Skeletal muscle satellite cell (primary cell): ENCODE measurements at regions not wholly inside any gene's neighbourhood (a gene's known extent, or its start where the extent isn't known, plus 50 kb on each side); places are given as distances from the start of the nearest gene placed in this dataset.
"Not testable (repeated sequence)": the region's sequence is repeated elsewhere in the genome, so short reads cannot be mapped to it uniquely, and the experiment has no call there.

ENCODE experiments used
- H3K27me3 ChIP-seq: 2 replicates; pipeline ENCODE4 v1.7.0; 2013; ENCODE audit warnings: low read length; ENCODE audit not compliant: control insufficient read depth, insufficient read depth
- H3K36me3 ChIP-seq: 2 replicates; pipeline ENCODE4 v1.7.0; 2013; ENCODE audit warnings: mild to moderate bottlenecking, control low read depth, low read length; ENCODE audit not compliant: insufficient read depth
- H3K4me1 ChIP-seq: 2 replicates; pipeline ENCODE4 v1.7.0; 2013; ENCODE audit warnings: low read length; ENCODE audit not compliant: control insufficient read depth, insufficient read depth
- H3K4me2 ChIP-seq: 2 replicates; pipeline ENCODE4 v1.7.0; 2013; ENCODE audit warnings: mild to moderate bottlenecking, low read length
- H3K4me3 ChIP-seq: 2 replicates; pipeline ENCODE4 v1.7.0; 2013; ENCODE audit warnings: low read length
- H3K9ac ChIP-seq: 2 replicates; pipeline ENCODE4 v1.7.0; 2013; ENCODE audit warnings: mild to moderate bottlenecking, low read depth, low read length, moderate library complexity
- H3K9me3 ChIP-seq: replicated peaks from 2 replicates; pipeline ENCODE4 v1.7.0; 2013; ENCODE audit warnings: mild to moderate bottlenecking, control low read depth, low read length

- no peaks in the 10 kb centered on the region for H3K4me1 ChIP-seq
- H3K4me2 ChIP-seq: no peak overlapping the region
- H3K27me3 ChIP-seq: no peaks in the 10 kb centered on the region
- H3K9me3 ChIP-seq: peaks cover 3% of the 10 kb centered on the region
- no peaks in the 10 kb centered on the region for H3K36me3 ChIP-seq
- H3K9ac ChIP-seq: no peak overlapping the region
- H3K4me3 ChIP-seq: no peak overlapping the region
Measured at GRCh38 chr2:16348821-16349515, 316.7 kb downstream of the CYRIA start.

- Histone ChIP-seq H3K9ac (no peak overlapping the region), H3K4me2 (no peak overlapping the region), H3K27me3 (no peaks in the 10 kb centered on the region), H3K4me3 (no peak overlapping the region), H3K4me1 (no peaks in the 10 kb centered on the region), H3K36me3 (no peaks in the 10 kb centered on the region), H3K9me3 (no peaks in the 10 kb centered on the region)
Measured at GRCh38 chr2:16346671-16347070, 319.0 kb downstream of the CYRIA start.

GRCh38 chr2:16345231-16345630 is 320.4 kb downstream of the CYRIA start:
- not testable (repeated sequence) for H3K4me2 ChIP-seq, H3K4me1 ChIP-seq, H3K4me3 ChIP-seq, H3K9me3 ChIP-seq, H3K36me3 ChIP-seq, H3K27me3 ChIP-seq, H3K9ac ChIP-seq

GRCh38 chr2:16339206-16339605 is 326.4 kb downstream of the CYRIA start:
- no peaks in the 10 kb centered on the region for H3K27me3 ChIP-seq
- H3K36me3 ChIP-seq: no peaks in the 10 kb centered on the region
- H3K4me1 ChIP-seq: no peaks in the 10 kb centered on the region
- H3K4me2 ChIP-seq: no peak overlapping the region
- no peak overlapping the region for H3K4me3 ChIP-seq
- H3K9me3 ChIP-seq: peaks cover 6% of the 10 kb centered on the region
- no peak overlapping the region for H3K9ac ChIP-seq

GRCh38 chr2:16338026-16338425 is 327.6 kb downstream of the CYRIA start:
- Histone ChIP-seq H3K4me1 (no peaks in the 10 kb centered on the region), H3K4me3 (no peak overlapping the region), H3K9me3 (peaks cover 6% of the 10 kb centered on the region), H3K36me3 (no peaks in the 10 kb centered on the region), H3K9ac (no peak overlapping the region), H3K27me3 (no peaks in the 10 kb centered on the region), H3K4me2 (no peak overlapping the region)

GRCh38 chr2:16336916-16337315 is 328.7 kb downstream of the CYRIA start:
- Histone ChIP-seq H3K4me3 (no peak overlapping the region), H3K36me3 (no peaks in the 10 kb centered on the region), H3K4me1 (no peaks in the 10 kb centered on the region), H3K9ac (no peak overlapping the region), H3K27me3 (no peaks in the 10 kb centered on the region), H3K4me2 (no peak overlapping the region), H3K9me3 (peaks cover 6% of the 10 kb centered on the region)

- Histone ChIP-seq H3K4me1 (no peaks in the 10 kb centered on the region), H3K36me3 (no peaks in the 10 kb centered on the region), H3K9me3 (peaks cover 6% of the 10 kb centered on the region)
Measured at GRCh38 chr2:16336491-16336890, 329.1 kb downstream of the CYRIA start.

GRCh38 chr2:16335947-16336346 is 329.7 kb downstream of the CYRIA start:
- Histone ChIP-seq H3K4me2 (no peak overlapping the region), H3K4me3 (no peak overlapping the region), H3K4me1 (no peaks in the 10 kb centered on the region), H3K9me3 (peaks cover 6% of the 10 kb centered on the region), H3K9ac (no peak overlapping the region), H3K27me3 (no peaks in the 10 kb centered on the region), H3K36me3 (no peaks in the 10 kb centered on the region)

More at GRCh38 chr2:16336491-16336890, 329.1 kb downstream of the CYRIA start:
- H3K4me3 ChIP-seq: no peak overlapping the region
- no peaks in the 10 kb centered on the region for H3K27me3 ChIP-seq
- H3K9ac ChIP-seq: no peak overlapping the region
- H3K4me2 ChIP-seq: no peak overlapping the region

- H3K9me3 ChIP-seq: peaks cover 3% of the 10 kb centered on the region
- no peak overlapping the region for H3K4me2 ChIP-seq
- H3K27me3 ChIP-seq: no peaks in the 10 kb centered on the region
- H3K9ac ChIP-seq: no peak overlapping the region
- no peaks in the 10 kb centered on the region for H3K4me1 ChIP-seq
- H3K36me3 ChIP-seq: no peaks in the 10 kb centered on the region
- H3K4me3 ChIP-seq: no peak overlapping the region
Measured at GRCh38 chr2:16335604-16335930, 330.1 kb downstream of the CYRIA start.

GRCh38 chr2:16334886-16335603 is 330.6 kb downstream of the CYRIA start:
- H3K4me3 ChIP-seq: no peak overlapping the region
- H3K9ac ChIP-seq: no peak overlapping the region
- no peaks in the 10 kb centered on the region for H3K27me3 ChIP-seq
- peaks cover 3% of the 10 kb centered on the region for H3K9me3 ChIP-seq
- no peak overlapping the region for H3K4me2 ChIP-seq
- no peaks in the 10 kb centered on the region for H3K4me1 ChIP-seq
- no peaks in the 10 kb centered on the region for H3K36me3 ChIP-seq

GRCh38 chr2:16334366-16334765 is 331.3 kb downstream of the CYRIA start:
- no peak overlapping the region for H3K4me3 ChIP-seq
- no peaks in the 10 kb centered on the region for H3K4me1 ChIP-seq
- H3K9me3 ChIP-seq: peaks cover 3% of the 10 kb centered on the region
- H3K9ac ChIP-seq: no peak overlapping the region
- H3K4me2 ChIP-seq: no peak overlapping the region
- no peaks in the 10 kb centered on the region for H3K36me3 ChIP-seq
- no peaks in the 10 kb centered on the region for H3K27me3 ChIP-seq

GRCh38 chr2:16333681-16334080 is 332.0 kb downstream of the CYRIA start:
- Histone ChIP-seq H3K27me3 (no peaks in the 10 kb centered on the region), H3K4me2 (no peak overlapping the region), H3K9ac (no peak overlapping the region), H3K36me3 (no peaks in the 10 kb centered on the region), H3K4me1 (no peaks in the 10 kb centered on the region), H3K9me3 (peaks cover 3% of the 10 kb centered on the region), H3K4me3 (no peak overlapping the region)
